NCI-H2107 treated with DMSO at 0.1 percent for 48 hours (cell line): ENCODE measurements at regions not wholly inside any gene's neighbourhood (a gene's known extent, or its start where the extent isn't known, plus 50 kb on each side); places are given as distances from the start of the nearest gene placed in this dataset.

Experiments used
- DNase-seq: peaks from one replicate; lab custom pipeline; 2025; ENCODE audit not compliant: unreplicated experiment; lab: John Stamatoyannopoulos, UW

DNA sequence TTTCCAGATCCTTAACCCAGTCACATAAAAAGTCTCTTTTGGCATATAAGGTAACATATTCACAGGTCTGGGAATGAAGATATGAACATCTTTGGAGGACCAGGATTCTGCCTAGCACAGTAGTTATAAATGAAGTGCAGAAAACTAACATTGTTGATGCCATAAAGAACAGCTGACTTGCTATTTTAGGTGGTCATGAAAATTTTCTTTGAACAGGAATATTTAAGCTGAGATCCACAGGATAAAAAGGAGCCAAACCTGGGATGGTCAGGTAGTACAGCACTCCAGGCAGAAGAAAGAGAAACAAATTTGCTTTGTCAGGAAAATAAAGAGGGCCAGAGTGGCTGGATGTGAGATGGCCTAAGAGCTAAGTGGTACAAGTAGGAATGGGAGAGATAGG is 80.0 kb downstream of the CENPW start:
- no peak for DNase-seq

DNA sequence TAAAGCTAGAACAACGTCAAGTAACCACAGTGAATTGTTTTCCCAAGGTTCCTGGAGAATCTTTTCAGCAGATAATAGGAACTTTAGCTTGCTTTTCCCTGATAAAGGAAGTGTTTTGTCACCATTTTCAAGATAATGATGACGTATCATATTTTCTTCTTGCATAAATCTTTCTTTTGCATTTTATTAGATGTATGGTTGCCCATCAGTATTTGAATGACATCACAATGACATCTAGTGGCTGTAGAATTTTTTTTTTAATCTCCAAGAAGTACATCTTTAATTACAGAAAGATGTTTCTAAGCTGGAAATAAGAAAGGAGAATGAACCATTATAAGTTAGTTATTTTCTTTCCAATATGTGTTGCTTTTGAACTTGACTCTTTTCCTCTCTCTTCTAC is 83.0 kb downstream of the CENPW start:
- DNase-seq, result no peak

DNA sequence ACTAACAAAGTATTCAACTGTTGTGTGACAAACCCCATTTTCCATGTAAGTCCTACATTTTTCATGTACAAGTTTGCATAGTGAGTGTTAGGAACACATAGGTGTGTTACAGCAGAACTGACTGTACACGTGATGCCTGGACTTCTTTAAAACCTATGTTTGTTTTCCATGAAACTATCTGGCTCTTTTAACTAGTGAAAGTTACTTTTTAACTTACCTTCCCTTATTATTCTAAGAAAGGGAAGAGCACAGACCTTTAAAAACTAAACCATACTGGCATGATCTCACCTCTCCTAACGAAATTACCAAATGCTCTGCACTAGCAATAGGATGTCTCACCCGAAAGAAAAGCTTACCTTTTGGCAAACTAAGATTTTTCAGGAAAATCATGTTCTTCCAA is 87.8 kb downstream of the CENPW start:
- DNase-seq, result no peak

DNA sequence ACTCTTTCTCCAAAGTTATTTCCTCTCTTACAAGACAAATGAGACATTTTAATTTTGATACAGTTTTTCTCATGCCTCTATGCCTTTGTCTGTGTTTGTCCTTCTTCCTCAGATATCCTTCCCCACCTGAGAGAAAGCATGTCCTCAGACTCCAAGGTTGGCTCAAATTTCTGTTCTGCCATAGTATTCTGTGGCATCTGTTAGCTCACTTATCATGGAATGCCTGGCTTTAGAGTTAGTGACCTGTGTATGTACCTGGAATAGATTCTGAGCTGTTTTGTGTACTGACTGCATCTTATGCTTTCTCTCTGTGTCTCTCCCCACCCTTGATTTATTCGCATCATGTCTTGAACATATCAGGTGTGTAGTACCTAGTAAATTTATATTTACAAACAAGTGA is 90.0 kb downstream of the CENPW start:
- DNase-seq, result no peak

DNA sequence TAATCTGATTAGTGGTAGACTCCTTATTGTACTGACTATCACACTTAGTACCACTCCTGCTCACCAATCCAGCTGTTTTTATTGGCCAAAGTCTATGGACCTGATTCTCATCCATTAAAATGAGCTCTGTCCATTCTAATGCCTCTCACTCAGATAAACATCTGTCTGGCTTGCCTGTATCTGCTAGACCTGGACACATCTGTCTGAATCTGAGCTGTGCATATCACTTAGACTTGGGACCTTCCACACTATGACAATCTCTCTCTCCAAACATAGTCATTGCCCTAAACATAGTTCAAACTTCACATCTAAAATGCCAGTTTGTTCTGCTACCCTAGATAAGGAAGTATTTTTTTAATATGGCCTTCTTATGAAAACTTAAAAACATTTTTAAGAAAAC is 92.6 kb downstream of the CENPW start:
- DNase-seq, result no peak

DNA sequence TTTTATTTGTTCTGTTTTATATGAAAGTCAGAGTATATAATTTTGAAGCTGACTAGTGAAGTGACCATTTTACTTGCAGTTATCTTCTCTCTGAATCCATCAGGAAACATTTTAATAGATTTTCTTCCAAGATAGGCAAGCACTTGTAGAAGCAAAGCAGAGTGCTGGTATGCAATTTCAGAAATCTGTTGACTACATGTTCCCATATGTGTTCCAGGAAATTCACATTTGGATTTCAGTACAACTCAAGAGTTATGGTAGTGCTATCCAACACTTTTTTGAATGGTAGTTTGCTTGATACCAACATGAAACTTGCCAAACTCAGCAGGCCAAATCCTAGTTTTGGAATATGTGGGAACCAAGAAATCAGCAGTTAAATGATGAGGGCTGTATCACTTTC is 94.0 kb downstream of the CENPW start:
- no peak for DNase-seq

DNA sequence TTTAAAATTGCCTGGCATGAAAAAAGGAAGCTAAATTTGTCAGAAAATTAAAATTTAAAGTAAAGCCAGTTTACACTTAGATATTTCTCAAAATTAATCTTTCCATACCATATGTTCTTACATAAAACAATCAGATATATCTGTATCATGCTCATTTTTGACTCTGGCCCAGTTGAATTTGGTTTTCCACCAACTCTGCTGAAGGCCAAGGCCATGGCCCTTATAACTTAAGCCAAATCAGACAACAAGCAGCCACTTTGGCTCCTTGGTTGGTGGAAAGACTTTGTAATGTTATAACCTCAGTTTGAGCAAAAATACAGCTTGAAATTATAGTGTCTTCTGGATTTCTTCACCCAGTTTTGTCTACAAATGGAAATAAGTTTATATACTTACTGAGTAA is 97.3 kb downstream of the CENPW start:
- no peak for DNase-seq

DNA sequence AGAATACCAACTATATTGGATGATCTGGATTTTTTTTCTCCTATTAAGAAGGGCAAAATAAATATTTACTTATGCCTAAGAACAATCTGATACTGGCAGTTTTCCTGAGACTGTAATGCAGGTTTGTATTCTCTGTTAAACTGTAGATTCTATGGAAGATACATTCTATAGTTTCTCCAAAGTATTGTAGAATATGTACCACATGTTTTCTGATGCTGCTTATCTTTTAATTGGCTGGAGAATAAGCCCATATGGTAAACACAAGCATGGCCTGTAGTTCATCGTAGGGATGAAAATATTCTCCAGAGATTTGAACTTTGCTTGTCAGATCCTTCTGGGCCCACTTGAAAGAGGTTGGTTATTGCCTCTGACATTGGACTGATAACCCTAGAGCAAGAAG is 99.1 kb downstream of the CENPW start:
- no peak for DNase-seq

DNA sequence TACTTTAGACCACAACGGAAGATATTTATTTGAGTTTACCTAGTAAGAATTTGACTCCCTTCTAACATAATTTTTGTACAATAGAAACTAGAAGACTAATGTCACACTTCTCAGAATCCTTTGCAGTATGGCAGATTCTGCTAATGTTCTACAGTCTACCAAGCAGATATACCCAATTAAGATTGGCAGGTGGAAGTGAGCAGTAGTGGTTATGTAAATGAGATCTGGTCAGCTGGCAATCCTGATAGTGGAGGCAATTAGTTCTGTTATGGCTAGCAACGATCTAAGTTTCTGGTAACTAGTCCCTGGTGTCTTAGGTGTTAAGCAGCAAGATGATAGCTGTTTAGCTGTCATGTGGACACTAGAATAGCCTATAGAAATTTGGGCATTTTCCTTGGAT is 101.0 kb downstream of the CENPW start:
- no peak for DNase-seq

DNA sequence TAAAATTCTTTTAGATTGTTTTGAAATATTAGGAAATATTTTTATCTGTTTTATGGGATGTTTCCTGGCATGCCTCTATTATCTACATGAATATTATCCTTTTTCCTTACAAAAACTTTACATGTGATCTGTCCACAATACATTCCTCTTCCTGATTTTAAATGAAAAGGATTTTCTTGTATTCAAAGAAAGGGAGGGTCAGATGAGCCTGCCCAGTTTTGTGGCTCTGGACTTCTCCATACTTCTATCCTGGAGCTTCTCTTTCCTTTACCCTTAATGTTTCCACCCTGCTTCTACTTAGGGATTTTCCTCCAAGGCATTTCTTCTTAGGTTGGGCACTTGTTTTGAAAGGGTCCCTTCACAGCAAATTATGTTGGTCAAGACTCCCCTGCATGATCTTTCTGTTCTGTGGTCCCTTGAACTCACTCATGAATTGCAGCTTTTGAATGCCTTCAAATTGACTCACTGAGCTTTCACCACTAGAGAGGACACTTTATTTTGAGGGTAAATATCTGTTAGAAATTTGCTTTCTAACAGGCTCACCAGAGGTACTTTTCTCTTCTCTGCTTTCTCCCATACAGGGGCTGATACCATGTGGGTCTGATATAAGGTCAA is 104.9 kb downstream of the CENPW start:
- no peak for DNase-seq

DNA sequence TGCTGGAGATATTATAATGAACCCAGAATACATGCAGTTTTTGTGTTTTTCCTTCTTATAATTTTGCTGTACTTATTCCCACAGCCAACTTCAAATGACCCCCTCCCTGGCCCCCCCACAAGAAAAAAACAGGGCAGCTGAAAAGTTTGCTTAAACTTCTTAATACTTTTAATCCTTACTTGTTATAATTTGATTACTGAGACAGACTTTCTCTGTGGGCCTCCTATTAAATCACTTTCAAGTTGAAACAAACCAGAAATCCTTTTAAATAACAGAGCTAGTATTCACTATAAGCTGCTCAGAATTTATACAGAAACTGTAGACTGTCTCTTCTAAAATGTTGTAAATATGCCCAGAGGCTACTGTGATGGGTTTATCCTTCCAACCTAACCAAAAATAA is 106.3 kb downstream of the CENPW start:
- no peak for DNase-seq

DNA sequence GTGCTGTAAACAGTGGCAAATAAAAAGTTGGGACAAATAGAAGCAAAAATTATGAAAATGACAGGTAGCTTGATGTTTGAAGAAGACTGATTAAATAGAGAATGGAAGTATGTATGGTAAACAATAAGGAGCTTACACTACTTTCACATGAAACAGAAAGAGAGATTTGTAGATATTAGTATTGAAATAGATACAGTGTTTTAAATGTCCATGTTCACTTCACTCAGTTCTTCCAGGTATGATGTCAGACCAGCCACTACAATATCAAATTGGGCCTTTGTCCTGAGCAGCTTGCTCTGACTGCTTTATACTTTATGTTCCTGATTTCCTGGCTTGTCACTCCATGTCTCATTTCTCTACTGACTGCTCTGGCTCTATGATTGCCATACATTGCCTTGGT is 107.5 kb downstream of the CENPW start:
- DNase-seq, result no peak

DNA sequence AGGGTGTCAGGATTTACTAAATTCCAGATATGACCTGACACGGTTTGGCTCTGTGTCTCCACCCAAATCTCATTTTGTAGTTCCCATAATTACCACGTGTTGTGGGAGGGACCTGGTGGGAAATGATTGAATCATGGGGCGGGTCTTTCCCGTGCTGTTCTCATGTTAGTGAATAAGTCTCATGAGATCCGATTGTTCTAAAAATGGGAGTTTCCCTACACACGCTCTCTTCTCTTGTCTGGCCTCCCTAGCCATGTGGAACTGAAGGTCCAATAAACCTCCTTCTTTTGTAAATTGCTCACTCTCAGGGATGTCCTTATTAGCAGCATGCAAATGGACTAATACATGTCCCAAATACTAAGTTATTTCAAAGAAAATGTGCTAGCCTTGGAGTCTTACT is 121.1 kb downstream of the CENPW start:
- no peak for DNase-seq

DNA sequence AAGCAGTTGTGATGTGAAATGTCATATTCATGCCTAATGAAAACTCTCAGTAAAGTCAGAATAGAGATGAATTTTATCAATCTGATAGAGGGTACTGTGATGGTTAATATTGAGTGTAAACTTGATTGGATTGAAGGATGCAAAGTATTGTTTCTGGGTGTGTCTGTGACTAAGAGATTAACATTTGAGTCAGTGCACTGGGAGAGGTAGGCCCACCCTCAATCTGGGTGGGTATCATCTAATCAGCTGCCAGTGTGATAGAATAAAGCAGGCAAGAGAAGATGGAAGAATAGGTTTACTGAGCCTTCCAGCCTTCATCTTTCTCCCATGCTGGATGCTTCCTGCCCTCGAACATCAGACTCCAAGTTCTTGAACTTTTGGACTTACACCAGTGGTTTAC is 124.3 kb downstream of the CENPW start:
- no peak for DNase-seq

DNA sequence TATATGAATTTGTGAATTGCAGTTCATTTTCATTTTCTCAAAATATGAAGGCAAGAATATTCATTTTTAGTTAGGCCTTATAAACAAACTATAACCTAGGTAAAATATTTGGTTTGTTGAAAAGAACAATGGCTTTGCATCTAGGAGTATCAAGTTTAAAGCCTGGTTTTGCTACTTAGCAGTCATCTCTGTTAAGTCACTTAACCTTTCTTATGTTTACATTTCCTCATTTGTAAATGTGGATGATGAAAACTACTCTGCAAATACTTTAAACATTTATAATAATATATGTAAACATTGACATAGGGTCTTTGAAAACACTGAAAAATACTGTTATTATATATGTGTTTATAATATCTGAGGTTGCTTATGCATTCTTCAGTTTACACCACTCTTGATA is 135.5 kb downstream of the CENPW start:
- DNase-seq, result no peak

DNA sequence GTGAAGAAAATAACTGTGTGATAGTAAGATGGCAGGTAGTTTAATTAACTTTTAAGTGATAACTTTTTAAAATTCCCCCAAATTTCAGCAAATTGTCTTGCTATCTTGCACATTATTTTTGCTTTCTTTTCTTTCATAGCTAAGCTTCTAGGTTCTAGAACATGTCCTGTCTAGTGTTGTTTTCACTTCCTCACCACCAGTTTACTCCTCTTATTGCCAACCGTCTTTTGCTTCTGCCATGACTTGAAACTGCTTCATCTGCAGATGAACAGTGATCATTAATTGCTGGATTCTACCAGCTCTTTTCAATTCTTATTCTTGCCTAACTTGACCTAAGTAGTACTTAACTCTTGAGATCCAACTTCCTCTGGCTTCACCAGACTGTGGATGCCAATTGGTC is 137.8 kb downstream of the CENPW start:
- DNase-seq, result no peak

DNA sequence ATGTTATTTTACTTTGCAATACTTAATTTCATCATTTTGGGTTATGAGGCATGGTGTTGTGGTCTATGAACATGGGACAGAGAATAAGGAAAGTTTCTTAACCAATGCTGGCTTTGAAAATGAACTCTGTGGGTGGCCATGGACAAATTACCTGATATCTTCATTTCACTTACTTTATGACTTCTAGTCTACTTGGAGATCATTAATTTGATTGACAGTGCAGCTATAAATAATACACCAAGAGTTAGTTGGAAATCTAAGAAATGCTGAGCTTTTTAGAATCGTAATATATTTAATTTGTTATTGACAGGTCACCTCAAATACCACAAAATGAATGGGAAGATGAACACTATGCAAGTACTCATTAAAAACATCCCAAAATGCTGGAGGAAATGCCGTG is 140.4 kb downstream of the CENPW start:
- no peak for DNase-seq

DNA sequence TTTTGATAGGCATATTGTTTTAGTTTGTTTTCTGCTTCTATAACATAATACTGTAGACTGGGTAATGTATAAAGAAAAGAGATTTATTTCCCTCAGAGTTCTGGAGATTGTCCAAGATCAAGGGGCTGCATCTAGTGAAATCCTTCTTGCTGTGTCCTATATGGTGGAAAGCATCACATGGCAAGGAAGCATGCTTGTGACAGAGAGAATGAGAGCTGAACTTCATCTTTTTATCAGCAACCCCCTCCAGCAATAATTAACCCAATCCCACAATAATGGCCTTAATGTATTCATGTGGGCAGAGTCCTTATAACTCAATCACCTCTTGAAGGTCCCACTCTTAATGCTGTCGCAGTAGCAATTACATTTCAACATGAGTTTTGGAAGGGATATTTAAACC is 141.4 kb downstream of the CENPW start:
- no peak for DNase-seq

DNA sequence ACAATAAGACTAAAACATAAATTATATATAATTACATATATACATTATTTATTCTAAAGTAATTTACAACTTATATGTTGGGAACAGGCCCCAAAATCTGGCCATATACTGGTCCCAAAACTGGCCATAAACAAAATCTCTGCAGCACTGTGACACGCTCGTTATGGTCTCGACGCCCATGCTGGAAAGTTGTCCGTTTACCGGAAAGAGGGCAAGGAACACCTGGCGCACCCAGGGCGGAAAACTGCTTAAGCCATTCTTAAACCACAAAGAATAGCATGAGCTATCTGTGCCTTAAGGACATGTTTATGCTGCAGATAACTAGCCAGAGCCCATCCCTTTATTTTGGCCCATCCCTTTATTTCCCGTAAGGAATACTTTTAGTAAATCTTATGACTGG is 164.9 kb downstream of the CENPW start:
- no peak for DNase-seq

DNA sequence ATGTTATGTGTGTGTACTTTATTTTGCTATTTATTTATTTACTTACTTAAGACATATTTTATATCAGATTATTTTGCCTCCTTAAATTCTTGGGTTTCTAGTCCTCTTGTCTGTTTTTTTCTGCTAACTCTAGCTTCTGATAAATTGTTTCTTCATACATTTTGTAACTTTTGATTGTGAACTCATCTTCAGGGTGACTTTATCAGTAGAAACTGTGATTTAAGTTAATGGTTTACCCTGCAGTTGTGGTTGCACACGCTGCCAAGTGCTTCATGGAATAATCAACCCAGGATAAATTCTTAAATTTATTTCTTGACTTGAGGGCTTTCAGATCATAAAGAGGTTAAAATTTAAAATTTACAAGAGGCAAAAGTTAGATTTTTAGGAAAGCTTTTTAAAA is 173.3 kb downstream of the CENPW start:
- no peak for DNase-seq

DNA sequence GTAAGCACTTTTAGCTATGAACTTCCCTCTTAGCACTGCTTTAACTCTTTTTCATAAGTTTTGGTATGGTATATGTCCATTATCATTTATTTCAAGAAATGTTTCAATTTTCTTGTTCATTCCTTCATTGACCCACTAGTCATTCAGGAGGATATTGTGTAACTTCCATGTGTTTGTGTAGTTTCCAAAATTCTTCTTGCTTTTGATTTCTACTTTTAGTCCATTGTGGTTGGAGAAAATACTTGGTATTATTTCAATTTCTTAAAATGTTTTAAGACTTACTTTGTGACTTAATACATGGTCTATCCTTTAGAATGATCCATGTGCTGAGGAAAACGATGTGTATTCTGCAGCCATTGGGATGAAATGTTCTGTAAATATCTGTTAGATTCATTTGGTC is 176.5 kb downstream of the CENPW start:
- no peak for DNase-seq

DNA sequence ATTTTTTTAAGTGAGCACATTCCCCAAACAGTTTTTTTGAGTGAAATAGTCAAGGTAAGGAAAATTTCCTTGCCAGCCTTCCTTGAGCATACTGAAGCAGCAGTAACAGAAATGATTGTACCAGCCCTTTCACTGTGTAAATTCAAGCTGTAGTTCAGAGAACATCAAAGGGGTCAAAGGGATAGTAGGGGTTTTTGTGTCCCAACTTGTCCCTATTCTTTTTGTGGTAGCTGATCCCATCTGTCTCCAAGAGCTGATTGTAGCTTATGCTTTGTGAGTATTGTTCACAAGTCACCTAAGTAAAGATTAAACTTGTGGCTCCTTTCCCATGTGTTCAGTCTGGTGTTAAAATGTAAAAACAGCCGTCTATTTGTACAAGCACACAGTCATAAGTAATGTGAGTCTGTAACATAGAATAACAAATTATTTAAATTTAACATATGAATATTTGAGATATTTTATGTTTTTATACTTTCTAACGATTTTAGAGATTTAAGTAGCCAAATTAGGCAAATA is 185.0 kb downstream of the CENPW start:
- DNase-seq, result no peak

DNA sequence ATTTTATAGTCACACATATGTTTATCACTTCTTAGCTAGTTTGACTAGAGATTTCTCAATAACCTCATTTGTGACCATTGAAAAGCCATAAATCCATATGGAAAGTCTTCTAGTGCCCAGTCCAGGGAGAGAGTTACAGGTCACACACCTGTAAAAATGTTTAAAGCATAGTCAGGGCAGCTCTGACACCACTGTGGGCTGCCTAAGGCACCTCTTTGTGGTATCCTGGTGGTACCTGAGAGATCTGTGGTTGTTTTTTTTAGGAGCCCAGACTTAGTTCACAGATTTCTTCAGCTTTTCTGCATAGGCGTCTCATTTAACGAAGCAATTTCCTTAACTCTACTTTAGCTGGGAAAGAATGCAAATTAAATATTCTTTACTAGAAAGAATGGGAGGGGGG is 186.6 kb downstream of the CENPW start:
- no peak for DNase-seq
